HEK293T (cell line): ENCODE measurements at regions not wholly inside any gene's neighbourhood (a gene's known extent, or its start where the extent isn't known, plus 50 kb on each side); places are given as distances from the start of the nearest gene placed in this dataset.

Source experiments
- FOXA1 ChIP-seq: fragments of 450-650 bp; IDR thresholded peaks from 2 replicates; pipeline ENCODE4 v1.6.1; 2016; ENCODE audit warnings: mild to moderate bottlenecking
- FOXM1 ChIP-seq: fragments of 450-650 bp; IDR thresholded peaks from 2 replicates; pipeline ENCODE4 v1.6.1; 2017; ENCODE audit warnings: mild to moderate bottlenecking, borderline replicate concordance
- TARDBP ChIP-seq: fragments of 450-650 bp; IDR thresholded peaks from 2 replicates; pipeline ENCODE4 v1.6.1; 2016

- TF ChIP-seq TARDBP: no peak
- no peak for TF ChIP-seq FOXM1
- no peak for TF ChIP-seq FOXA1
These were observed 54.6 kb upstream of the CHST9 start for GRCh38 chr18:27239669-27240068.
